NCI-H1105 (cell line): ENCODE measurements at regions not wholly inside any gene's neighbourhood (a gene's known extent, or its start where the extent isn't known, plus 50 kb on each side); places are given as distances from the start of the nearest gene placed in this dataset.
"Not testable (repeated sequence)": the region's sequence is repeated elsewhere in the genome, so short reads cannot be mapped to it uniquely, and the experiment has no call there.

Source experiments
- DNase-seq: peaks from one replicate; lab custom pipeline; 2025; lab: John Stamatoyannopoulos, UW

DNA sequence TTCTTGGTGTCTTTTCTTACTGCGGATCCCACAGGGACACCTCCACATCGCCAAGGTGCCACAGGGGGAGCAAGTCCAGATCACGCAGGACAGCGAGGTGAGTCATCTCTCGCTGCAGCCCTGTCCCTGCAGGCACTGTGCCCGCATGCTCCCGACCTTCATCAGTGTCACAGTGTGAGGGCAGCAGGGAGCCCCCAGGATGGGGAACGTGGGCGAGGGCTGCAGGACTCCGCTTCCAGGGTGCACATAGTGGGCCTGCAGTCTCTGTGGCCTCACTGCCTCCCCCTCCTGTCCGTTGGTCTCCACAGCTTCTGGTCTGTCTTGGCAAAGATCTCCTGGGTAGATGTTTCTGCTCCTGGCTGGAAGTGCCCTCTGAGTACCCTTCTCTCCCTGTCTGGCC lies 78.0 kb downstream of the NPIPB11 start:
- not testable (repeated sequence) for DNase-seq

GRCh38 chr16:29327631-29328408 lies 78.7 kb downstream of the NPIPB11 start:
- not testable (repeated sequence) for DNase-seq

GRCh38 chr16:29326164-29327125 lies 80.1 kb downstream of the NPIPB11 start:
- not testable (repeated sequence) for DNase-seq

GRCh38 chr16:29323725-29324124 lies 82.8 kb downstream of the NPIPB11 start:
- not testable (repeated sequence) for DNase-seq

DNA sequence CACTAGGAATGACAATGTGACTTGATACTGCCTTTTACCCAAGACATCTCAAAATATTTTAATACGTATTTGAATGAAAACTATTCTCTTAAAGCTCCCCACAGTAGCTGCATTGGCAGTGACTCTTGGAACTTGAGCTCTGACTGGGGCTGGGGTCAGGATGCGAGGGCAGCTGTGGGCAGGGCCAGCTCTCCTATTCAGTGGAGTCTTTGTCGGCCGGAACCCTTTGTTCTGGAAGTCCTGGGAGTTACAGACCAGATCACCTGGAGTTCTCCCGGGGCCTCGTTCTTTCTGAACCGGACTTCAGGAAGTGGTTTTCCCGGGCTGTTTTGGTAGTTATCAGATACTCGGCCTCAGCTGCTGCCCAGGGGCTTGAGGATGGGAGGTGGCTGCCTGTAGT lies 84.9 kb downstream of the NPIPB11 start:
- DNase-seq = no peak

- no peak for DNase-seq
Measured at GRCh38 chr16:29321000-29321393, 85.5 kb downstream of the NPIPB11 start.

- DNase-seq = no peak
Measured at GRCh38 chr16:29320274-29320999, 86.1 kb downstream of the NPIPB11 start.

GRCh38 chr16:29319726-29320125 lies 86.8 kb downstream of the NPIPB11 start:
- DNase-seq = no peak

DNA sequence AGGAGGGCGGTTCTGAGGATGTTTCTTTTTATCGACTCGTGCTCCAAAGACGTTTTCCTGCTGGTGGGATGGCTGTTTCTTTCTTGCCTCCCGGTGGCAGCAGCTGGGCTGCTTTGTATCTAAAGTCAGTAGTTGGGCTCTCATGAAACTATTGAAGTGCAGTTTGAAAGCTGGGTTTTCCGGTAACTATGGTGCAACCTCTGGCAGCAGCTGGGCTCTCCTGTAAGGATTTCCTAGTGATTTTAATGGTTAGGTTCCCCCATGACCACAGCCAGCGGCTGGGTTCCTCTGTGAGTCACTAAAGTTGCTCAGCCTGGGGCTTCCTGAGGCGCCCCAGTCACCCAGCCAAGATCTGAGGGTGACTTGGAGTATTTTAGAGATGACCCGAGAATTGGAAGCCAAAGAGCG lies 87.9 kb downstream of the NPIPB11 start:
- not testable (repeated sequence) for DNase-seq

- DNase-seq = no peak
Measured at GRCh38 chr16:29318037-29318436, 88.5 kb downstream of the NPIPB11 start.

- DNase-seq = no peak
Measured at GRCh38 chr16:29317269-29317668, 89.2 kb downstream of the NPIPB11 start.

DNA sequence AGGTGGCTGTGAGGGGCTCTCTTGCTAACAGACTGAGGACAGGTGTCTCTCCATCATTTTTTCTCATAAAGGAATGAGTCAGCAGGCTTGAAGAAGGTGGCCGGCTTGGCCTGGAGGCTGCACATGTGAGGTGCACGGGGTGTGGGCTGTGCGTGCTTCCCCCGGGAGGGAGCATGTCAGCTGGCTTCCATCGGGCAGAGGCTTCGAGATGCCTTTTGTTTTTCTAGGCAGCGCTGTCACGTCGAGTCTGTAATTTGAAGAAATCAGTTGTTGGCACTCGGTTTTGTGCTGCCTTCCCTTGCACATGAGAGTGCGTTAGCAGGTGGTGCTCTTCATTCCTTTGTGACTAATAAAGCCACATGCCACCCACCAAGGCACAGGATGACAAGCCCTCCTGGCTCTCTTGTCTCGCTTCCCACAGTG lies 89.7 kb downstream of the NPIPB11 start:
- DNase-seq = no peak

DNA sequence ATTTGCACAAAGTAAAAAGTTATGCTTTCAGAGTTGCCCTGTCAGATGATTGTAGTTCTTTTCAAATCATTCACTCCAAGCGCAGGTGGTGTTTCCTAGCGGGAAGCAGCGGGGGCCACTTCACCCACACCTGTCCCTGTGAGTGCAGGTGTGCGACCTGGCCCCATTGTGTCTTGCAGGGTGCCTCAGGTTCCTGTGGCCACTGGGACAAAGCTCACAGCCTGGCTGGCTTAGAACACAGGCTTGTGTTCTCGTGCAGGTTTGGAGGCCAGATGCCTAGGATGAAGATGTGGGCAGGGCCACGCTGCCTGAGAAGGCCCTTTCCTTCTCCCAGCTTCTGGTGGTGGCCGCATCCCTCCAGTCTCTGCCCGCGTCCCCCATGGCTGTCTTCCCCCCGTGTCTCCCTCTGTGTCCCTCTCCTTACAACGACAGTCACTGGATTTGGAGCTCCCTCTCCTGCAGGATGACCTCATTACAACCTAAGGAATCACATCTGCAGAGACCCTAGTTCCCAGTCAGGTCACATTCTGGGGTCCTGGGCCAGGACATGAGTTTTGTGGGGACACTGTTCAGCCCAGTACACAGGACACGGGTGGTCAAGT lies 90.5 kb downstream of the NPIPB11 start:
- DNase-seq = peak; percentile 41

DNA sequence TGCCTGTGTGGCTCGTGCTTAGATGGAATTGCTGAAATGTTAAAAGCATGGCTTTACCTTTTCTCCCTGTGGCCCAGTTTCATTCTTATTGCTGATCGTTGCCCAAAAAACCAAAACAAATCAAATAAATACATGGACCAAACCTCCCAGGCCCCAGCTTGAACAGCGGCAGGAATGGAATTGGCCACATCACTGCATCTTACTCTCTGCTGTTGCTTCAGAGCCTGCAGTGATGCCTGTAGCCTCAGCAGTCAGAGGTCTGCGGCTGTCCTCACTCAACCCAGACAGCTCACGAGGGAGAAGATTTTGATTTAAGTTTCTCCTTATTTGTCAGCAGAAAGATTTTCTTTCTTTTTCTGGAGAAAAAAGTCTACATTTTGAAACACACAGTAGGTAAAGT lies 91.5 kb downstream of the NPIPB11 start:
- DNase-seq = no peak

DNA sequence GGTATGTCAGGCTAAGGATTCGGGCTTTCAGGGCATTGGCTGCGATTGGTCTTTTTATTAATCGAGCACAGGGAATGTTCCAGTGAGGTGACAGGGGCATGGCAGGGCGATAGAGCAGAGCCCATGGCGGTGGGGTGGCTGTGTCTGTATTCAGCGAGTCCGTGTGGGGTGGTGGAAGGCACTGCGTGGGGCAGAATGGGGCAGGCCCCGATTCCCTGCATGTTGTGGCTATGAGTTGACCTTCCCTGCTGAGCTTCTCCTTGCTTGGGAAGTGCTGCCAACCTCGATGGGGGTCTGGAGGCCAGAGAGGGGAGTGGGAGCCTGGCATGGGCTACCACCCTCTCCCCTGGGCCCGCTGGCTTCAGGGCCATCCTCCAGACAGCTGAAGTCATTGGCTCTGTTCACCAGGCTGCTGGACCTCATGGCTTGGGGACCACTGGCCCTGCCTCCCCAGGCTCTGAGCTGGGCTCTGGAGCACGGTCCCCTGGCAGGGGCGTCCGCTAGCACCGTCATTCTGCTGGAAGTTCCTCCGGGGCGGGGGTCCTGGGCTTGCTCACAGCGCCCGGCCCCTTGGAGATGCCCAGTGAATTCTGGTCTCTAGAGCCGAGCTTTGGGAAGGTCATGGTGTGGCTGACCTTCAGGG lies 92.1 kb downstream of the NPIPB11 start:
- DNase-seq = no peak

- no peak for DNase-seq
Measured at GRCh38 chr16:29313559-29314048, 92.9 kb downstream of the NPIPB11 start.

- no peak for DNase-seq
Measured at GRCh38 chr16:29312835-29313558, 93.5 kb downstream of the NPIPB11 start.

GRCh38 chr16:29312345-29312675 lies 94.2 kb downstream of the NPIPB11 start:
- DNase-seq = not testable (repeated sequence)

DNA sequence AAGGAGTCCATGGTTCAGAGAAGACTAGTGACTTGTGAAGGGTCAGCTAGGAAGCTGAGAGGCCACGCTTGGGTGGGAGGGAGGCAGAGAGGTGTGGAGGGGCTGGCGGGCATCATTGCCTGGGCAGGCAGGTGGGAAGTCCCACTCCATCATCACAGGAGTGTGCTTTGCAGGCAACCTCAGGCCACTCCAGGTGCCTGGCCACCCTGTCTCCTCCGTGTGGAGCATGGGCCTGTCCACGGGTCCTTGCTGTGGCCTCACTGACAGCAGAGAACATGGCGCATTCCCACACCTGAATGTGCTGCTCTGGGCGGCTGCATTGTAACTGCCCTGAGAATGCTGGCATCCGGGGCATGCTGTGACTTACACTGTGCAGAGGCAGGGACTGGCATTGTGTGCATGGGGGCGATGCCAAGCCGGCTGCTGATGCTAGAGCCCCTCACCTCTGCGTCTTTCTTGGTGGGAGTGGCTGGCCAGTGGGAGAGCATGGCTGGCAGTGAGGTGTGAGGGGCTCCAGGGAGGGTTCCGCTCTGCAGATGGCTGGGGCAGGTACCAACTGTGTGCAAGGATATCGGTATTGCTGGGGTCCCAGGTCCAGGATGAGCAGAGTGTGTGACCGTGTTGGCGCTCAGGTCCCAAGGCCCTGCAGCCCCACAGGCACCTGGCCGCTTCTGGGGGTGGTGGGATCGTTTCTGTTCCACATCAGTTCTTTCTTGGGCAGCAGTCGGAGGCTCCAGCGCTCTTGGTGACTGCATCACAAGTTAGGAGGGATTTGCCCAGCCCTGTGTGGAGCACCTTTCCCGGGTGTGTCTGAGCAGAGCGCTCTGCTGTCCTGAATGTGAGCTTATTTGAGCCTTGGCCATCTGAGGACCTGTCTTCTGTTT lies 94.8 kb downstream of the NPIPB11 start:
- no peak for DNase-seq
